GM12864 (cell line): ENCODE measurements at regions not wholly inside any gene's neighbourhood (a gene's known extent, or its start where the extent isn't known, plus 50 kb on each side); places are given as distances from the start of the nearest gene placed in this dataset.

Source experiments
- DNase-seq: peaks from one replicate; pipeline ENCODE4 v3.0.0-alpha.2; 2011; ENCODE audit warnings: low read depth
- H3K4me3 ChIP-seq: 2 replicates; pipeline ENCODE4 v1.5.1; 2011; ENCODE audit warnings: mild to moderate bottlenecking, low read depth, low read length, control low read depth
- CTCF ChIP-seq: IDR thresholded peaks from 2 replicates; pipeline ENCODE4 v1.5.1; 2011; ENCODE audit warnings: low read depth, mild to moderate bottlenecking, moderate library complexity, low read length, control low read depth, inconsistent platforms; ENCODE audit errors: missing control alignments

- no peak overlapping the region for H3K4me3 ChIP-seq
- no peak for DNase-seq
- no peak for TF ChIP-seq CTCF
Measured at GRCh38 chr16:51457775-51458174, 306.7 kb upstream of the SALL1 start.

GRCh38 chr16:51455398-51455797 lies 304.3 kb upstream of the SALL1 start:
- DNase-seq, result no peak
- no peak overlapping the region for H3K4me3 ChIP-seq
- TF ChIP-seq CTCF, result no peak

- no peak overlapping the region for H3K4me3 ChIP-seq
- TF ChIP-seq CTCF, result no peak
- DNase-seq, result no peak
Measured at GRCh38 chr16:51453251-51453650, 302.2 kb upstream of the SALL1 start.

GRCh38 chr16:51450909-51451308 lies 299.8 kb upstream of the SALL1 start:
- no peak for TF ChIP-seq CTCF
- no peak for DNase-seq
- H3K4me3 ChIP-seq, result no peak overlapping the region

- H3K4me3 ChIP-seq, result no peak overlapping the region
- DNase-seq, result no peak
- TF ChIP-seq CTCF, result no peak
Measured at GRCh38 chr16:51450376-51450775, 299.3 kb upstream of the SALL1 start.

GRCh38 chr16:51449441-51449840 lies 298.4 kb upstream of the SALL1 start:
- H3K4me3 ChIP-seq, result no peak overlapping the region
- DNase-seq, result no peak
- no peak for TF ChIP-seq CTCF

- TF ChIP-seq CTCF, result no peak
- no peak for DNase-seq
- no peak overlapping the region for H3K4me3 ChIP-seq
Measured at GRCh38 chr16:51445250-51445649, 294.2 kb upstream of the SALL1 start.
